GM12872 (cell line): ENCODE measurements at regions not wholly inside any gene's neighbourhood (a gene's known extent, or its start where the extent isn't known, plus 50 kb on each side); places are given as distances from the start of the nearest gene placed in this dataset.

ENCODE experiments used
- CTCF ChIP-seq: IDR thresholded peaks from 3 replicates; pipeline ENCODE4 v1.5.1; 2011; ENCODE audit warnings: low read depth, mild to moderate bottlenecking, low read length, moderate library complexity; ENCODE audit not compliant: insufficient read depth

DNA sequence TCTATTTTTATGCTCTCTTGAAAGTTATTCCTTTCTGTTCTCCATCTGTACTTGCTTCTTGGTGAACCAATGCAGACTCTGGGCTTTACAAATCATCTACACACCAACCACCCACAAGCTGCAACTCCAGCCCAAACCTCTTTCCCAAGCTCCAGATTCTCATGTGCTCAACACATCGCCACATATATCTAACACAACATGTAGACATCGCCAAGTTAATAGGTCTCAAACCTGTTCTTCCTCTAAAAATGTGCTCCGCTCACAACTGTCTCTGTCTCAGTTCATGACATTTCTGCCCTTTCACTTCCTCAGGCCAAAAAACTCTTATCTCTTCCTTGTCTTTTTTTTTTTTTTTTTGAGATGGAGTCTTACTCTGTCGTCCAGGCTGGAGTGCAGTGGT, 95.7 kb upstream of the EEPD1 start:
- no peak for TF ChIP-seq CTCF

- no peak for TF ChIP-seq CTCF
These were observed 94.9 kb upstream of the EEPD1 start for GRCh38 chr7:36058020-36058592.

- no peak for TF ChIP-seq CTCF
These were observed 90.8 kb upstream of the EEPD1 start for GRCh38 chr7:36062154-36062815.

- no peak for TF ChIP-seq CTCF
These were observed 88.4 kb upstream of the EEPD1 start for GRCh38 chr7:36064676-36065075.

DNA sequence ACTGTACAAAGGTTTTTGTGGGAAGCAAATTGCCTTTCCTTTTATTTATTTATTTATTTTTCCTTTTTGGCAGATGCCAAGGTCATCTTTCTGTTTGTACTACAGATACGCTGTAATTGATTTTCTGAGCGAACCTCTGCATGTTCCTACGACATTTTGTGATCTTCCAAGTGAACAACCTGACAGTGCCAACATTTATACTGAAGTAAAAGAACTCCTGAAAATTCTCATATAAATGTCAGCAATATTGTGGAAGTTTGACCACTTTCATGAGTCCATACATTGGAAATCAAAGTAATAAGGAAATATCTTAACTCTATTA, 86.8 kb upstream of the EEPD1 start:
- TF ChIP-seq CTCF, result no peak

GRCh38 chr7:36070230-36070629, 82.8 kb upstream of the EEPD1 start:
- TF ChIP-seq CTCF, result no peak

GRCh38 chr7:36071605-36072004, 81.4 kb upstream of the EEPD1 start:
- TF ChIP-seq CTCF, result no peak
